Middle frontal gyrus (tissue), 1 donor: ENCODE measurements at regions not wholly inside any gene's neighbourhood (a gene's known extent, or its start where the extent isn't known, plus 50 kb on each side); places are given as distances from the start of the nearest gene placed in this dataset.

Experiments used
- DNase-seq: peaks from one replicate; pipeline ENCODE4 v3.0.0-alpha.2; 2015; ENCODE audit warnings: low spot score; ENCODE audit errors: extremely low spot score

DNA sequence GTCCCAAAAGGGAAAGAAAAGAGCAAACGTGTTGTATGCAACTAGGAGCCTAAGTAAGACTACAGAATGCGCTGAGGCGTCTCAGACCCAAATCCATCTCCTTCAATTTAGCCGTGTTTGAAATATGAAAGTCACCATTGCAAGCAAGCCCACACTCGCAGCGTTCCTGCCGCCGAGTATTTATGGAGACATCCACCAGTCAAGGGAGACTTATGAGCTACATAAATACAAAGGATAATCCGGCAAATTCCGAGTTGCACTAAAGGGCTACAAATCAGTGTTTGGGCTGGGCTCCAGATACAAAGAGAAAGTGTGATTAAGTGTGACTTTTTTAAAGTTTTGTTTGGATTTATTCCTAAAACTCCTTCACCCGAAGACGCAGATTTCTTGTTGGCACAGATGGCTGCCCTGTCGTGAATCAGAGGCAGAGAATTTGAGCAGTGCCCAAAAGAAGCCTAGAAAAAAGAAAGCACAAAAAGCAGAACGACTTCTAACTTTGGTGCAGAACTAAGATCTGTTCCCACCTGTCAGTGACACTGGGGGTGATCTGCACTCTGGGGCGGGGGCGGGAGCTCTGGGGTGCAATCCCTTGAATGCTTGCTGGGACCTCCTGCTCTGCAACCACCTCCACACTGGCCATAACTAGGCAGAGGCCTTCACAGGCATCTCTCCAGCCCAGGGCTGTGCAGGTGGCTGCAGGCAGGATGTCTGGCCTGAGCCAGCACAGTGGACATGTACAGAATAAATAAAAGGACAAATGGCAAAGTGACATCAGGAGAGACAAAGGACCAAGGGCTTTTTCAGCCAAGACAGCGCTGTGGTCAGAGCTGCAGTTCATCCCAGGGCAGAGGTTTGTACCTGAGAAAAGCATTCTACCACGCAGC, 489.7 kb downstream of the NPHP4 start:
- DNase-seq = no peak

- DNase-seq = no peak
These were observed 490.9 kb downstream of the NPHP4 start for GRCh38 chr1:5501206-5501930.

- DNase-seq = no peak
These were observed 491.7 kb downstream of the NPHP4 start for GRCh38 chr1:5500541-5500940.

DNA sequence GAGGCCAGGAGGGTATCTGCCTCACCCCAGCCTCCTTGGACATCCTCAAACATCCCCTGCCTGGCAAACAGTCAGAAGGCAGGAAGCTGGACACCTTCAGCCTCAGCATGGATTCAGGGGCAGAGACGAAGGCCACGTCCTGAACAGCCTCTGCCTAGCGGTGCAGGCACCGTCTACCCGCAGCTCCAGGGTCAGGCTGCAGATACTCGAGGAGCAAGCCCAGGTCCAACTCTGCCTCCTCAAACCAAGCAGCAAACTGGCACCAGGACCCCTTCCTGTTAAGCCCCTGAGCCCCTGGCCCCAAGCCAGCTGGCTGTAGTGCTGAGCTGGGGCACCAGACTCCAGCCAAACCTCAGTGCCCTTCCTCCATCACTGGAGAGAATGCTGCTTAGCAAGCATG, 494.7 kb downstream of the NPHP4 start:
- no peak for DNase-seq

- DNase-seq = no peak
These were observed 496.4 kb downstream of the NPHP4 start for GRCh38 chr1:5495596-5496410.

DNA sequence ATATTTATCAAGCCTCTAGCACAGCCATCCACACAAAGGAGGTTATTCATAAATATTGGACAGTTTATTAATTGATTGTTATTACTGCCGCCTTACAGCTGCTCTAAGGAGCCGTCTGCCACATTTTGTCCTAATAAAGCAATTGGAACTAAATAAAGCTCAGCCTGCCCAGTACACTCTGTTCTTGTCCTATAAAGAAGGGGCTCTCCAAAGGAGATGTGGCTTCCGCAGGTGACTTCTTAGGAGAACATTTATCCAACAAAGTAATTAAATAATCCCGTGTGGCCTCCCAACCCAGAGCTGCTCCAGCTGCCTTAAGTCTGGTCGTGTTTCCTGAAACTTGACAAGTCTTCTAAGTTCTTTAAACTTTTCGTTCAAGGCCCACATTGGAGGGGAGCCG, 497.7 kb downstream of the NPHP4 start:
- DNase-seq = no peak

DNA sequence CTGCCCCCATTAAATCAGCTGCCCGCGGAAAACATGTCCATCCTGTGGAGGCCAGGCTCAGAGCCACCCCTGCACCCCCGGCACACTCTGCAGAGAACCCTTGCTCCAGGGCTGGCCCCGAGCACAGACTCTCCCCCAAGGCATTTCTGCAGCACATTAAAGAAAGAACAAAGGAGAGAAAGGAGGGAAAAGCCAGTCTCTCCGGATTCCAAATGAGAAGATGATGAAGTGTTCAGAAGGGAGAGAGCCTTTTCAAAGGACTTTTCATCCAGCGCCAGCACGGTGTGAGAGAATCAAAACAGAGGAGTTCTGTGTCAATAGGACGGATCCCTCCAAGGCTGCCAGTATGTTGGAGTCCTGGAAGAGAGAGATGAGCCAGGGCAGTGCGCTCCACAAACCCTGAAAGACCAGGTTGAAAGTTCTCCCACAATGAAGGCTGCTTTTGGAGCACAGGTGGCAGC, 498.3 kb downstream of the NPHP4 start:
- DNase-seq = no peak

DNA sequence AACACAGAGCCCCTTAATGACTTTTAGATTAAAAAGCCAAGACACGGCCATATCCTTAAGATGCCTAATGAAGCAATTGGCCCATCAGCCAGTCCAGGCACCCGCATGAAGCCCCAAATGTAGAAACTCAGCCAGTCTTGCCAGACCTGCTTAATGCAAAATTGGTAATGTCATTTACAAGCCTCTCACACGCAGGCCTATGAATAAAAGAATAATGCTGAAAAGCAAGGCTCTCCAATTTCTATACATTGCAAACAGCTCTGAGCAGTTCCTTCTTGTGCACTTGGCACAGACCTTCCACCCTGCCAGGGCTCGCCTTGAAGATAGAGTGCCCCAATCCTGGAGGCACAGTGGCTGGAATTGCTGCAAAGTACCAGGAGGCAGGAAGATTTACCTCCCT, 498.9 kb downstream of the NPHP4 start:
- DNase-seq = no peak

DNA sequence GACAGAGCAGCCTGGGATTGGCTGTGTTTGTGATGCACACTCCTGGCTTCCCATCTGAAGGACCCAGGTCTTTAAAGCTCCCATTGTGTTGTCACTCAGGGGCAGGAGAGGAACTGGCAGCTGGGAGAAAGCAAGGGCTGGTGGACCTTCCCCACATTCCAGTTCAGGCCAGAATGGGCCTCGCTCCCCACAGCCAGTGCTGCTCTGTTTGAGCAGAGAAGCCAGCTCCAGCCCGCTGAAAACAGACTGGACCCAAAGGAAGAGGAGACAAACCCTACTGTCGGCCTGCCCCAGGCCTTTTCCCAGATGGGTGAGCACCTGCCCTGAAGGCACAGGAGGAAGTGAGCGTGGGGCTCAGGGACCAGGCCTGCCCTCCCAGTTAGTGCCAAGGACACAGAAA, 499.4 kb downstream of the NPHP4 start:
- DNase-seq = no peak

DNA sequence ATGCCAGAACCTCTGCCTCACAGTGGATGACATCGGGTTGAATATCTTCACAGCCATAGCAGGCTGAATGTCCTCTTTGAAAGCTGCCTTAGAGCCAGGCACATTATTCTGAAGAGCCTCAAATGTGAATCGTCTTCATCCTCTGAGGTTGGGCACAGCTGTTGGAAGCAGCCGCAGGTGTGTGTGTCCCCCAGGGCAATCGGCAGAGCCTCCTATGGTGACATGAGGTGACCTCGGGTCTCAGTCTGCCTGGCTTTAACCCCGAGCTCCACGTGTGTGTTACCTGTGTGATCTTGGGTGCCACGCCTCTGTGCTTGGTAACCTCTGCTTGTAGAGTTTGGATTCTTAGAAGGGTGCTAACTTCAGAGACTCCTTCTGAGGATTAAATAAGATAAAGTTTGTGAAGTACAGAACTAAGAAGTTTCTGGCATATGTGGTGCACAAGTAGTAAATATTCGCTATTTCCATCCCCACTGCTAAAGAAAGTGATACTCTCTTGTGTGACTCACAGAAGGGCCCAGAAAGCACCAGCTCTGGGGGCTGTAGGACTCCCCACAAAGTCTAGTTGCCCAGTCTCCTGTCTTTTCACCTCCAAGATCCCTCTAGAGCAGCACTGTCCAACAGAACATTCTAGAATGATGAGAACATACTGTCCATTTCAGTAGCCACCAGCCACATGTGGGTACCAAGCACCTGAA, 500.9 kb downstream of the NPHP4 start:
- no peak for DNase-seq

GRCh38 chr1:5490635-5491034, 501.6 kb downstream of the NPHP4 start:
- no peak for DNase-seq

- DNase-seq = no peak
These were observed 503.8 kb downstream of the NPHP4 start for GRCh38 chr1:5488448-5488847.

GRCh38 chr1:5485968-5486696, 506.1 kb downstream of the NPHP4 start:
- DNase-seq = no peak

- no peak for DNase-seq
These were observed 506.8 kb downstream of the NPHP4 start for GRCh38 chr1:5485436-5485835.

DNA sequence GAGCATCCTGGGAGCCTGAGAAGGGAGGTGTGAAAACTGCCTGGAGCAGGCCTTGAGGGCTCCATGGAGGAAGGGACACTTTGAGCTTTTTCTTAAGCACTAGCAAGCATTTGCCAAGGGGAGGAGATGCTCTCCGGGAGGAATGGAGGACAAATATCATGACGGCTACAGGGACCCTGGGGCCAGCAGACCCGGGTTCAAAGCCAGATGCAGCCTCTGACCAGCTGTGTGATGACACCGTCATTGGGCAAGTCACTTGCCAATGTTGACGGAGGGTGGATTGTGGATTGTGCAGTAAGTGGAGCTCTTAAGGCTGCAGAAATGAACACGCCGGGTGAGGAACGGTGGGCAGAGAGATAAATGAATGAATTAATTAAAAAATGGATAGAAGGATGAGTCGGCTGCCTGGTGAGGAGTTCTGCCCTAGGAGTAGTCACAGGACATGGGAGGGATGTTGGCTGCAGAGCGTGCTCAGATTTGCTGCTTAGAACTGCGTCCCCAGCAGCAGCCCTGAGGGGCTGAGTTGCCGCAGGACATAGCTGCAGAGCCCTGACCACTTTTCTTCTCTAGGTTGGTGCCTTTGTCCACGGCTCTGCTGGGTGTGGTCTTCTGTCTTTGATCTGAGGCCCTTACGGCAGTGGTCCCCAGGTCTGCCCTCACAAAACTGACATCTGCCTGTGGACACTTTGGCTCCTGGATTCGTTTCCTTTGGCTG, 507.6 kb downstream of the NPHP4 start:
- DNase-seq = no peak

GRCh38 chr1:5481889-5482288, 510.3 kb downstream of the NPHP4 start:
- no peak for DNase-seq

- no peak for DNase-seq
These were observed 511.3 kb downstream of the NPHP4 start for GRCh38 chr1:5480906-5481305.

DNA sequence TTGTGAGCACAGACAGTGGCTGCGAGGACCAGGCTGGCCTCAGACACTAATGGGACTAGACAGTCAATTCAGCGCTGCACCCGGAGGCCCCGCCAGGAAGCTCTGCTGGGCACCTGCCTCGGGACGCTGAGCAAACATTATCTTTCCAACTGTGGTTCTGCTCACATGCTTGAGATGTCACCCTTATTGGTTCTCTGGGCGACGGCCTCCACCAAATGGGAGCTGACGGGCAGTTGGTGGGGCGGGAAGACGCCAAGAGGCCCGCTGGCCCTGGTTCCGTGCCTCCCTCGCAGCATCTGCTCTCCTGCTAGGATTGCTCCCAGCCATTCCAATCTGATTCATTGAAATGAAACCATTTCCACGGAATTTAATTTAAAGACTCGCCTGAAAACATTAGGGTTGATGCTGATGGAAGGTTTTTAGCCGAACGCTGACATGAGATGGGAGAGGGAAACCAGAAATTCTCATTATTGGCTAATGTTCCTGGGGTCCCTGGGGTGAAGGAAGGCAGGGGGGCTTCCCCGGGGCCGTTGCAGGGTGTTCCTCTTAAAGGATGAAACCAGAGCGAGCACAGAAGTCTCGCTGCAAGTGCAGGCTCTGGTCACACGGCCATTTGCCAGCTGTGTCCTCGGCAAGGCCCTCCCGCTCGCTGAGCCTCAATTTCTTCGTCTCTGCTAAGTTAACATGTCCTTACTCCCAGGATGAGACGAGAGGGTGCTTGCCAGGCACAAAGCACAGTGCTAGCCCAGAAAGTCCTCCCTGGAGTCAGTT, 512.2 kb downstream of the NPHP4 start:
- DNase-seq = no peak

DNA sequence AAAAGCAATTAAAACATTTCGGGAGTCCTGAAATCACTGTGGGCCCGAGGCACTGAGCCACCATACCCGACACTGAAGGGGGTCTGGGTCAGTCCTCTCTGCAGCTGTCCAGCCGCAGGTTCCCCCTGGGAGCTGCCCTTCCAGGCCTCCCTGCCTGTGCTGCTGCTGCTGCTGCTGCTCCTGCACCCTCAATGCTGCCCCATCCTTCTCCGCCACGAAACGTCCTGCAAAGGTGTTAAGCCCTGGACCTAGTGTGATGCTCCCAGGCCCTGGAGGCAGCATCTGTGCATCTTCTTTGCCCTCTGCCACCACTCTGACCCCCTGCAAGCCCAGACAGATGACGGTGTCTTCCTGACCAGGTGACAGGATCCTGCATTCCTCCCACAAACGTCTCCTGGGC, 513.3 kb downstream of the NPHP4 start:
- DNase-seq = no peak
